Esophagus muscularis mucosa (tissue), 4 donors: ENCODE measurements at regions not wholly inside any gene's neighbourhood (a gene's known extent, or its start where the extent isn't known, plus 50 kb on each side); places are given as distances from the start of the nearest gene placed in this dataset.

ENCODE experiments used
- EP300 ChIP-seq: sonication (generic); formaldehyde crosslinking; IDR thresholded peaks from one replicate; pipeline ENCODE4 v1.6.1; 2017; ENCODE audit warnings: antibody characterized with exemption
- POLR2A ChIP-seq: fragments of 450-650 bp; IDR thresholded peaks from one replicate; pipeline ENCODE4 v1.6.1; 2017; ENCODE audit warnings: antibody characterized with exemption, moderate library complexity, mild to moderate bottlenecking, low read depth
- POLR2AphosphoS5 ChIP-seq, 2 donors: sonication (generic); formaldehyde crosslinking; IDR thresholded peaks; one replicate each; pipeline ENCODE4 v1.6.1; 2017; ENCODE audit warnings: antibody characterized with exemption in 2 of 2
- TF ChIP-seq, protein P1 (sequence below), 3 experiments: fragments of 200-600 bp in 2 of 3; fragments of 450-650 bp in 1 of 3; sonication (generic) in 2 of 3; IDR thresholded peaks; one replicate each; pipeline ENCODE4 v1.5.1; 2017 to 2019; ENCODE audit warnings: antibody characterized with exemption in 3 of 3, mild to moderate bottlenecking in 2 of 3, moderate library complexity in 1 of 3

DNA sequence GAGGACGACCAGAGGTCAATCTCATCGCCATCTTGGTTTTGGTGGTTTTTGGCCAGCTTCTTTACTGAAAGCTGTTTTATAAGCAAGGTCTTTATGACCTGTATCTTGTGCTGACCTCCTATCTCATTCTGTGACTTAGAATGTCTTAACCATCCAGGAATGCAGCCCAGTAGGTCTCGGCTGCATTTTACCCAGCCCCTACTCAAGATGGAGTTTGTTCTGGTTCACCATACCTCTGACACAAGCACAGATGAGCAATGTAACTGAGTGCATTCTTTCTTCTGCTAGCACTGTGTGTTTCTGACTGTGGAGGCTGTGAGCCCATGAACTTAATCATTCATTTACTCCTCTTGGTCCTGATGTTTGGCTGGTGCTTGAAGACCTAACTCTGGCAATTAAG is 794.5 kb upstream of the CELF2 start:
- TF ChIP-seq, protein P1, sequence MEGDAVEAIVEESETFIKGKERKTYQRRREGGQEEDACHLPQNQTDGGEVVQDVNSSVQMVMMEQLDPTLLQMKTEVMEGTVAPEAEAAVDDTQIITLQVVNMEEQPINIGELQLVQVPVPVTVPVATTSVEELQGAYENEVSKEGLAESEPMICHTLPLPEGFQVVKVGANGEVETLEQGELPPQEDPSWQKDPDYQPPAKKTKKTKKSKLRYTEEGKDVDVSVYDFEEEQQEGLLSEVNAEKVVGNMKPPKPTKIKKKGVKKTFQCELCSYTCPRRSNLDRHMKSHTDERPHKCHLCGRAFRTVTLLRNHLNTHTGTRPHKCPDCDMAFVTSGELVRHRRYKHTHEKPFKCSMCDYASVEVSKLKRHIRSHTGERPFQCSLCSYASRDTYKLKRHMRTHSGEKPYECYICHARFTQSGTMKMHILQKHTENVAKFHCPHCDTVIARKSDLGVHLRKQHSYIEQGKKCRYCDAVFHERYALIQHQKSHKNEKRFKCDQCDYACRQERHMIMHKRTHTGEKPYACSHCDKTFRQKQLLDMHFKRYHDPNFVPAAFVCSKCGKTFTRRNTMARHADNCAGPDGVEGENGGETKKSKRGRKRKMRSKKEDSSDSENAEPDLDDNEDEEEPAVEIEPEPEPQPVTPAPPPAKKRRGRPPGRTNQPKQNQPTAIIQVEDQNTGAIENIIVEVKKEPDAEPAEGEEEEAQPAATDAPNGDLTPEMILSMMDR (IDR thresholded peaks at IDR 0.05): no peak
- no peak for TF ChIP-seq POLR2A
- no peak for TF ChIP-seq POLR2AphosphoS5 (IDR thresholded peaks at IDR 0.05)
- no peak for TF ChIP-seq EP300
